GM19467 (cell line): ENCODE measurements at regions not wholly inside any gene's neighbourhood (a gene's known extent, or its start where the extent isn't known, plus 50 kb on each side); places are given as distances from the start of the nearest gene placed in this dataset.
"Not testable (repeated sequence)": the region's sequence is repeated elsewhere in the genome, so short reads cannot be mapped to it uniquely, and the experiment has no call there.

ENCODE experiments used
- ATAC-seq: cut with Tn5 transposase; IDR thresholded peaks from one replicate; pipeline ENCODE4 v1.9.1; 2021; ENCODE audit warnings: mild to moderate bottlenecking, moderate library complexity; ENCODE audit not compliant: unreplicated experiment

GRCh38 chr14:87030197-87030596 lies 962.8 kb downstream of the GALC start:
- no peak for ATAC-seq

GRCh38 chr14:87020106-87020505 lies 972.9 kb downstream of the GALC start:
- ATAC-seq, result not testable (repeated sequence)

- ATAC-seq, result no peak
These were observed 974.7 kb downstream of the GALC start for GRCh38 chr14:87018294-87018693.

GRCh38 chr14:87017335-87017734 lies 975.6 kb downstream of the GALC start:
- no peak for ATAC-seq

- ATAC-seq, result no peak
These were observed 978.1 kb downstream of the GALC start for GRCh38 chr14:87014856-87015255.

GRCh38 chr14:87013583-87013982 lies 979.4 kb downstream of the GALC start:
- no peak for ATAC-seq

GRCh38 chr14:87008965-87009364 lies 984.0 kb downstream of the GALC start:
- no peak for ATAC-seq

- ATAC-seq, result no peak
These were observed 987.7 kb downstream of the GALC start for GRCh38 chr14:87005280-87005679.

GRCh38 chr14:87002776-87003175 lies 990.2 kb downstream of the GALC start:
- no peak for ATAC-seq

GRCh38 chr14:87001333-87001732 lies 991.6 kb downstream of the GALC start:
- no peak for ATAC-seq

- ATAC-seq, result no peak
These were observed 992.9 kb downstream of the GALC start for GRCh38 chr14:87000081-87000480.

GRCh38 chr14:86999036-86999435 lies 993.9 kb downstream of the GALC start:
- ATAC-seq, result no peak

- no peak for ATAC-seq
These were observed 995.7 kb downstream of the GALC start for GRCh38 chr14:86997271-86997670.

- no peak for ATAC-seq
These were observed 1002.6 kb downstream of the GALC start for GRCh38 chr14:86990396-86990795.

GRCh38 chr14:86989285-86989684 lies 1003.7 kb downstream of the GALC start:
- no peak for ATAC-seq

GRCh38 chr14:86987966-86988365 lies 1005.0 kb downstream of the GALC start:
- ATAC-seq, result no peak

- no peak for ATAC-seq
These were observed 1019.8 kb downstream of the GALC start for GRCh38 chr14:86973177-86973576.

GRCh38 chr14:86971292-86971691 lies 1021.7 kb downstream of the GALC start:
- no peak for ATAC-seq

- no peak for ATAC-seq
These were observed 1031.8 kb downstream of the GALC start for GRCh38 chr14:86961106-86961716.

GRCh38 chr14:86955771-86956354 lies 1037.1 kb downstream of the GALC start:
- no peak for ATAC-seq

- no peak for ATAC-seq
These were observed 1038.4 kb downstream of the GALC start for GRCh38 chr14:86954623-86955022.

- ATAC-seq, result no peak
These were observed 1046.5 kb downstream of the GALC start for GRCh38 chr14:86946446-86946845.

- ATAC-seq, result no peak
These were observed 1048.5 kb downstream of the GALC start for GRCh38 chr14:86944434-86944833.
